ENCODE measurements at regions not wholly inside any gene's neighbourhood (a gene's known extent, or its start where the extent isn't known, plus 50 kb on each side); places are given as distances from the start of the nearest gene placed in this dataset.
"Not testable (repeated sequence)": the region's sequence is repeated elsewhere in the genome, so short reads cannot be mapped to it uniquely, and the experiment has no call there.

GRCh38 chr13:39803156-39803555, 147.7 kb downstream of the COG6 start:
- DNase-seq = no peak

- no peak for DNase-seq
Observed at GRCh38 chr13:39803851-39804250, 148.4 kb downstream of the COG6 start.

GRCh38 chr13:39804332-39805210, 149.1 kb downstream of the COG6 start:
- DNase-seq = no peak

DNA sequence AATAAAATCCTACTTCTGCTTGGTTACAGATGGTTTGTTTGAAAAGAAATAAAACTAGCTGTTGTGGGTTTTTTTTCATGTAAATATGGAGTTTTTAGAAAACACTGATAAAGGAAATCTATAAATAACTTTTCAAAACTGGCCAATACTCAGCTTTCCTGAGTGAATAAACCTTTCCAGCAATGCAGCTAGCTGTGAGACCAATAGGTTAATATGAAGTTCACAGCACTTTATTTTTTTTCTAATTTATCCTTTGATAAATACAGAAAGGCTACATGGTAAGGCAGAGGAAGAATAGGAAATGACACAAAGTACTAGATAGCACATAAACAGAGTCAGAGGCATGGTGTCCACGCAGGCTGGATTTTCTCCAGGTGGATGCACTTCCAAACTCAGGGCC, 154.0 kb downstream of the COG6 start:
- no peak for DNase-seq

GRCh38 chr13:39810091-39810877, 154.8 kb downstream of the COG6 start:
- DNase-seq = no peak

GRCh38 chr13:39811051-39811450, 155.6 kb downstream of the COG6 start:
- DNase-seq = no peak

DNA sequence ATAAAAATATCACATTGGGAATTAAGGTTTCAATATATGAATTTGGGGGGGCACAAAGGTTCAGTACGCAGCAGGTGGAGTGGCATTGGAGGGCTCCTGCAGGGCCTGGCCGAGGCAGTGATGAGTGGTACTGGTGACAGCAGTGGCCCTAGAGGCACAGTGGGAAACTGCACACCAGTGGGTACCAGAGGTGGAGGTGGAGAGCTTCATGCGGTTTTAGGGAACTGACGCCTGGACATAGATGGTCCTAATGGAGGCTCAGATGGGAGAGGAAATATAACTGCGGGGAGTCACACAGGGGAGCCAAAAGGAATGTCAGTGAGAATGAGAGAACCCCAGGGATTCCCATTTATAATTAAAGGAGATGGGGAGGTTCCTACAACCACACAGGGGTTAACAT, 156.2 kb downstream of the COG6 start:
- DNase-seq = no peak

GRCh38 chr13:39815345-39816111, 160.1 kb downstream of the COG6 start:
- no peak for DNase-seq

DNA sequence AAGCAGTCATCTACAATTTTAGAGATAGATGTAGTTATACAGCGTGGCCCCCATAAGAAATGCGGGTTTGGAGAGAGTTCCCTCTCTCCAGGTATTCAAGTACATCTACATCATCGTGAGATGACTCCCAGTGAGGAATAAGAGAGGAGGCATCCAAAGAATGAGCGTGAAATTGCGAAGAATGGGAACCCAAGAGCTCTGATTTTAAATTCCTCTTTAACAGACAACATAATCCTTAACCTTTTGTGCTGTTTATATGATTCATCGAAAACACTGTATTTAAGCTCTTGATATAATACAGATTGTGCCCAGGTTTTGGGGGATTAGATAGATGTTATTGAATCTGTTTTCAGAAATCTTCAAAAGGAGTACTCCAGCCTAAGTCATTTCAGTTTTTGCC, 161.5 kb downstream of the COG6 start:
- DNase-seq = no peak

DNA sequence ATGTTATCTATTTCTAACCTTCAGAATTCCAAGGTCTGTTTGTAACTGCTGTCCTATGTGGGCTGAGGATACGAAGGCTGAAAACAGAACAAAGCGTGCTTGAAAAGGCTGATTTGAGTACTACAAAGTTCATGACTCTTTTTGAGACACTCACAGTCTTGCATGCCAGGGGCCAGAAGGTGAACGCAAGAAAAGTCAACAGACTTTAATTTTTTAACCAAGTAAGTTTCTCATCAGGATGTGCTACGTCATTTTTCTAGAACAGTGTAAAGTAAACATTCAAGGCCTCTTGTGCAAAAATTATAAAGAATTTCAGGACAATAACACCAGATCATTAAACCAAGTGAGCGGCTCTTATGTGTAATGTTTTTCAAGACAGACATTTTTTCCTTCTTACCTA, 163.5 kb downstream of the COG6 start:
- no peak for DNase-seq

- no peak for DNase-seq
Observed at GRCh38 chr13:39820606-39821005, 165.1 kb downstream of the COG6 start.

DNA sequence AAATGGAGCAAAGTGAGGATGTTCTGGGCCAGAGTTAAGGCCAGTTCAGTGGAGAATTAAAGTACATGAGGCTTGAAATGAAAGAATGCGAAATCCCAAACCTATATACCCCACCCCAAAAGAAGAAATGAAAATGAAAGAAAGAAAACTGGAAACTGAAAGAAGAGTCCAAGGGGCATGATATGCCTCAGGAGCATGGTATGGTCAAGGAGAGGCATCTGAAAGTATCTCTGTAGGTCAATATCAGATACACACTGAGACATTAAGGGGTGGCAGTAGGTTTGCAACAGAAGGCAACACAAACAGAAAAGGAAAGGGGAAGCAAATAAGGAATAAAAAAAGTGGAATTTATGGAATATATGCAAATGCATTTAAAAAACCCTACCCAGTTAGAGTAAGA, 166.5 kb downstream of the COG6 start:
- DNase-seq = no peak

- DNase-seq = no peak
Observed at GRCh38 chr13:39822437-39822836, 167.0 kb downstream of the COG6 start.

- DNase-seq = no peak
Observed at GRCh38 chr13:39823063-39823713, 167.7 kb downstream of the COG6 start.

DNA sequence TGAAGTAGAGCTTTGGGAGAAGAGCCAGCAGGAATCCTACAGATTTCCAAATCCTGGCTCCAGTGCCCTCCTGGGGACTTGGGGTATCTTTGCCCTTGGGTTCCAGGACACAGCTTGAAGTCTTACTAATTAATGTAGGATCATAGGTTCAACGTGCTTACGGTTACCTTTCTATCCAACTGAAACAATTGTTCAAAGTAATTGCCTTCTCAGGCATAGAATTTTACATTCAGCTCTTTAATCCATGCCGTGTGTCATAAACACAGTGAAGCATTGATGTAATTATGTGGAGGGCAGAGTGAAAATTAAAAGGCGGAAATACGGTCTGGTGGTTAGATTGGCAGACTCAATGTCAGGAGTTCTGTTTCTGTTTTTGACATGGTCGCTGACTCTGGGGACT, 170.4 kb downstream of the COG6 start:
- no peak for DNase-seq

DNA sequence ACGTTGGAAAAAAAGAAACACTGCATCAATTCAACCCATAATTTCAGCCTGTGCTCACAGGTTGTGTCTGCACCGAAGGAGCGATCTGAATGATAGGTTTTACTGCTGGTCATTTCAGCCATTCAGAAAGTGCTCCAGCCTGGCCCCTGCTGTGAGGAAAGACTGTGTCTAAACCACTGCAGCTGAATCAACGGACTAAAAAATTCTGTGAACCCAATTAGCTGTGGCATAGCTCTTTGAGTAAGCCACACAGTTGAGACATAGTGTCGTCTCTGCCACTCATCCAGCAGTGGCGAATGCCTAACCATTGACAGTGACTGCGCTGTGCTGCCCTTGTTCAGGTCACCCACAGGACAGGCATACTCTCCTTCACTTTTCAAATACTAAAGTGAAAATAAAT, 179.8 kb downstream of the COG6 start:
- no peak for DNase-seq

GRCh38 chr13:39836038-39836437, 180.6 kb downstream of the COG6 start:
- DNase-seq = no peak

DNA sequence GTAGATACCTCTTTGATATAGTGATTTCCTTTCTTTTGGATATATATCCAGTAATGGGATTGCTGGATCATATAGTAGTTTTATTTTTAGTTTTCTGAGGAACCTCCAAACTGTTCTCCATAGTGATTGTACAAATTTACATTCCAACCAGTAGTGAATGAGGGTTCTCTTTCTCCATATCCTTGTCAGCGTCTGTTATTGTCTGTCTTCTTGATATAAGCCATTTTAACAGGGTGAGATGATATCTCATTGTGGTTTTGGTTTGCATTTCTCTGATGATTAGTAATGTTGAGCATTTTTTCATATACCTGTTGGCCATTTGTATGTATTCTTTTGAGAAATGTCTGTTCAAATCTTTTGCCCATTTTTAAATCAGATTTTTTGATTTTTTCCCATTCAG, 182.4 kb downstream of the COG6 start:
- not testable (repeated sequence) for DNase-seq

- no peak for DNase-seq
Observed at GRCh38 chr13:39840201-39840600, 184.7 kb downstream of the COG6 start.

- DNase-seq = no peak
Observed at GRCh38 chr13:39847336-39847735, 191.9 kb downstream of the COG6 start.

DNA sequence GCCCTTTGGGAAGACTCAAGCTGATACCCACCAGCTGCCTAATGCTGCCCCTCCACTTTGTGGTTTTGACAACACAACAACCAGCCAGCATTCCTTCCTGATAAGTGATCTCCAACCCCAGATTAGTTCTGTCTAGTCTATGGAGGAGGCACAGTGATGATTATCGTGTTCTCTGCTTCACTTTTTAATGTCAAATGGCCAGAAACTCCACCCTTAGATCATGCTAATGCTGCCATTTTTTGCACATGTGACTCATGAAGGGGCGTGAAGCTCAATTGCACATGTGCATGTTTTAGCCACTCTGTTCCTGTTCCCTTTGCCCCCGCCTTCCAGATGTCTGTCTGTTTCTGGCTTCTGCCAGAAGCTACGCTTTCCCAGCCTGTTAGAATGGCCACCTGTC, 199.8 kb downstream of the COG6 start:
- no peak for DNase-seq

DNA sequence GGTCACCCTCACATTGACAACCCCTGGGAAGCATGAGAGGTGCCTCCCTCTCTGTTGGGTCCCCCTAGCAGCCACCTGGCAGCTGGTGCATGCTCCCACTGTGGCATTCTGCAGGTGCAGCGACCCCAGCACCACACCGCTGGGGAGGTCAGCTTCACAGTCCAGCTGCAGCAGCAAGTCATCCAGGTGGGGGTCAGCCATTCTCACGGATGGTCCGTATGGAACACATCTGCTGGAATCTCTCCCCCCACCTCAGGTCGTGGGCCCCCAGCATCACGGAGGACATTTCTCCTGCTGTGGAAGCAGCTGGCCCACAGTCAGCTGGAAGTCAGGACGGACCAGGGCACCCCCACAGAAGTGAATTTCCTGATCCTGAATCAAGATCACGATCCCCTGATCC, 201.3 kb downstream of the COG6 start:
- DNase-seq = no peak

DNA sequence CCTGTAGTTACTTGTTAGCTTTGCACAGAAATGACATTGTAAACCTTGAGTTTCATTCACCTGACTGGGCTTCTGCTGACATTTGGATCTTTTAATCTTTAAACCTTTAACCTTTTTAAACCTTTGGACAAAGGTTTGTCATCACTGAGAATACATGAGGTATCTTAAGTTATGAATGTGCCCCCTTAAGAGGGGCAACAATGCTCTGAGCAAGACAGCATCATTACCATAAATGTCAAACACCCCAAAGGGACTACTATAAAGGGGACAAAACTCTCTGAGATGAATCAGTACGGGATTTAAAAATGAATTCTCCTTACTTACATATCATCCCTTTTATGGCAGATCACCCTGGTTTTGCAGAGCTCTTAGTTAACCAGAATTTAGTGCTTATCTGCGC, 203.3 kb downstream of the COG6 start:
- no peak for DNase-seq

All from activated effector memory CD4-positive, alpha-beta T cell treated with Interleukin-2 at 50 U/mL for 16 hours (primary cell).